ENCODE measurements at regions not wholly inside any gene's neighbourhood (a gene's known extent, or its start where the extent isn't known, plus 50 kb on each side); places are given as distances from the start of the nearest gene placed in this dataset.
"Not testable (repeated sequence)": the region's sequence is repeated elsewhere in the genome, so short reads cannot be mapped to it uniquely, and the experiment has no call there.

GRCh38 chr3:169029674-169030285, 633.7 kb downstream of the MECOM start:
- Mint-ChIP-seq H3K27me3 (ENCODE audit: low read depth) (no peaks in the 10 kb centered on the region), H3K36me3 (ENCODE audit: low read depth) (no peaks in the 10 kb centered on the region), H3K27ac (no peak overlapping the region), H3K9me3 (no peaks in the 10 kb centered on the region), H3K4me1 (ENCODE audit: low read depth) (no peaks in the 10 kb centered on the region), H3K4me3 (no peak overlapping the region)

DNA sequence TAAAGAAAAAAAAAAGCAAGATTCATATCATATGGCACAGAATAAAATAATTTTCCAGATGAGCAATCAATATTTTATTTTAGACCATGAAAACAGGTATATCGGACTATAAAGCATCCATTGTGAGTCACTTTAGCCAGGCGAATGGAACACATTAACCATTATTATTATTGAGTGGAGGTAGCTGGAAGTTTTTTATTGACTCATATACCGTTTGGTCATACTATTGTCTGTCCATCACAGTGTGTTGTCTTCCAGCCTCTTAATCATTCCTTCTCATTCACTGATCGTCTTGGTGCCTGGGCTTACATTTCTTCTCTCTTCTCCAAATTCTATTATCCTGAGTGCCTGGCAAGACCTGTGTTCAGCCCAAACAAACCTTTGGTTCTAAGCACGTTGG, 634.8 kb downstream of the MECOM start:
- Mint-ChIP-seq H3K36me3 (ENCODE audit: low read depth) (no peaks in the 10 kb centered on the region), H3K27me3 (ENCODE audit: low read depth) (no peaks in the 10 kb centered on the region), H3K9me3 (no peaks in the 10 kb centered on the region), H3K4me3 (no peak overlapping the region), H3K27ac (no peak overlapping the region), H3K4me1 (ENCODE audit: low read depth) (no peaks in the 10 kb centered on the region)

DNA sequence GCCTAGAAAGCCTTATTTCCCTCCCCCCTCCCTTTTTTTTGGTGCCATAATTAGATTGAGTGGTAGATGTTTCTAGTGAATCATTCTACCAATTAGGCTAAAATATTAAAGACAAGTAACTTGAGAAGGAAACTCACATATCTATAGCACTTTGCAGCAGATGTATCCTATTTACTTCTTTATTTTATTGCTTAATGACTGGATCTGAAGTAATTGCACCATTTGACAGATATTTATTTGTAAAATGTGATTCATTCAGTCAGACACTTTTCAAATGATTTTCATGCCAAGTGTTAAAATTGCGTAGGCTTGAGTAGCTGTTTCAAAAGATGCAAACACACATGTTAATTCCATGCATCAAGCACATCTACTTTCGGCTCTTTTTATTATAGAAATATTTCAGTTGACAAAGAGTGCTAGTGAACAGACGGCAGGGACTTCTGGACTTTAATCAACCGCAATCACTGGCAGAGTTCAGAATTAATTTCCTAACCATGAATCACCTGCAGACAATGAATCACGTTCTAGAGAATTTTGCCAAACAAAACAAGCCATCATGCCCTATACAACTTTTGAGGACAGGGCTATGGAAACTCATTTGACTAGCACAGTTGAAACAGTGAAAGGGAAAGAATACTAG, 636.8 kb downstream of the MECOM start:
- no peak overlapping the region for H3K4me3 Mint-ChIP-seq
- no peak overlapping the region for H3K27ac Mint-ChIP-seq
- H3K27me3 Mint-ChIP-seq (ENCODE audit: low read depth) = no peaks in the 10 kb centered on the region
- H3K36me3 Mint-ChIP-seq (ENCODE audit: low read depth) = no peaks in the 10 kb centered on the region
- H3K9me3 Mint-ChIP-seq = no peaks in the 10 kb centered on the region
- H3K4me1 Mint-ChIP-seq (ENCODE audit: low read depth) = no peaks in the 10 kb centered on the region

GRCh38 chr3:169022457-169022856, 641.1 kb downstream of the MECOM start:
- Mint-ChIP-seq H3K4me1 (ENCODE audit: low read depth) (no peaks in the 10 kb centered on the region), H3K4me3 (no peak overlapping the region), H3K27me3 (ENCODE audit: low read depth) (no peaks in the 10 kb centered on the region), H3K27ac (no peak overlapping the region), H3K36me3 (ENCODE audit: low read depth) (no peaks in the 10 kb centered on the region), H3K9me3 (no peaks in the 10 kb centered on the region)

DNA sequence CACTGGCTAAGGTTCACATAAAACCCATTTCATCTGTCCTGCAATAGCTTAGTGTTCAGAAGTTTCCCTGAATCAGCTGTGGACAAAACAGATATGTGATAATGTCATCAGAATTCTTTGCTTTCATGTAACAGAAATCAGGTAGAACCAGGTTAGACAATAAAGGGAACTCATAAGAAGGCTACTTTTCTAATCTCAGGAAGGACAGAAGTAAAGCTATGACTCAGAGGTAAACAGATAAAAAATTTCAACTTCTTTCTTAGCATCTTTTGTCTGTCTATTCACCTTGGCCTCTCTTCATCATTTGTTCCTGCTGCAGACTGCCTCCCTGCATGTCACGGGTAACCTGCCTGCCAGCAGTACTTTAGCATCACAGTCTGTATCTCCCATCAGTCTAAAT, 643.1 kb downstream of the MECOM start:
- Mint-ChIP-seq H3K27ac (no peak overlapping the region), H3K4me1 (ENCODE audit: low read depth) (no peaks in the 10 kb centered on the region), H3K36me3 (ENCODE audit: low read depth) (no peaks in the 10 kb centered on the region), H3K9me3 (no peaks in the 10 kb centered on the region), H3K4me3 (no peak overlapping the region), H3K27me3 (ENCODE audit: low read depth) (no peaks in the 10 kb centered on the region)

GRCh38 chr3:169009453-169009852, 654.1 kb downstream of the MECOM start:
- no peak overlapping the region for H3K27ac Mint-ChIP-seq
- no peaks in the 10 kb centered on the region for H3K9me3 Mint-ChIP-seq
- no peaks in the 10 kb centered on the region for H3K27me3 Mint-ChIP-seq (ENCODE audit: low read depth)
- no peaks in the 10 kb centered on the region for H3K36me3 Mint-ChIP-seq (ENCODE audit: low read depth)
- no peak overlapping the region for H3K4me3 Mint-ChIP-seq
- no peaks in the 10 kb centered on the region for H3K4me1 Mint-ChIP-seq (ENCODE audit: low read depth)

DNA sequence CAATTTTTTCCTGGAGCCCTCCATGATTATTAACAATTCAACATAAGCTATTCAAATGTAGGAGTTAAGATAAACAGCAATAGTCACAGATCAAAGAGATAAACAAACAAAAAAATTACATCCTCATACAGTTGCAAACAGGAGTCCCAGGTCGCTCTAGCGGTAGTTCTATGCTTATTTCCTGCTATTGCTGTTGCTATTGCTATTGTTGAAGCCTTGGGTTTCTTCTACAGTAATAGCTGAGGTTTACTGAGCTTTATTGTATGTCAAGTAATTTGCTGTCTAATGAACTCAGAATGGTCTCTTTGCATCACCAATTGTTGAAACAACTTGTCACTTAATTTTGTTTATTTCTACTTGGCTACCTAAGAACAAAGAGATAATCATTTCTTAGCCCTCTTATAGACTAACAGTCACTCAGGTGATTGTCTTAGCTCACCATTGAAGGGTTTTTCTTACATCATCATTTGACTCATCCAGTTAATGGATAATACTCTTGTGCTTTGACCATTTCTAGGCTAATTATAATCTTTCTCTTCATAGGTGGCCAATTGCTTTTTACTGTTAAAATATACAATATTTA, 654.6 kb downstream of the MECOM start:
- Mint-ChIP-seq H3K27me3 (ENCODE audit: low read depth) (no peaks in the 10 kb centered on the region), H3K27ac (no peak overlapping the region), H3K4me1 (ENCODE audit: low read depth) (no peaks in the 10 kb centered on the region), H3K4me3 (no peak overlapping the region), H3K9me3 (no peaks in the 10 kb centered on the region), H3K36me3 (ENCODE audit: low read depth) (no peaks in the 10 kb centered on the region)

DNA sequence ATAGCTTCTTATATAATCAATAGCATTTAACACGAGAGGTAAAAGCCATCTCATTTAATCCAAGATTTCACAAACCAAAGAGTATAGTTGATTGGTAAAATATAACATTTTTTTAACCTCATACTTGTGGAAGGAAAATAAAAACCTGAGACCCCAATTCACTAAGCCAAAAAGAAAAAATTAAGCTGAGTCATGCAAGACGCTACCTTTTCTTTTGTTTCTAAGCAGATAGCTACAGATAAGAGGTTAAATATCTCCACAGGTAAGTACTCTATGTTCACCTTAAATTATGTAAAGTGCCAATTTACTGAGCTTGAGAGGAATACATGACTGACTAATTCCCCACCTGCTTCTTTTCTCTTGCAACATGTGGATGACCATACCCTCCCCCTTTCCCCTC, 656.4 kb downstream of the MECOM start:
- Mint-ChIP-seq H3K27ac (no peak overlapping the region), H3K4me3 (no peak overlapping the region), H3K36me3 (ENCODE audit: low read depth) (no peaks in the 10 kb centered on the region), H3K4me1 (ENCODE audit: low read depth) (no peaks in the 10 kb centered on the region), H3K27me3 (ENCODE audit: low read depth) (no peaks in the 10 kb centered on the region), H3K9me3 (no peaks in the 10 kb centered on the region)

GRCh38 chr3:169006398-169006797, 657.1 kb downstream of the MECOM start:
- H3K4me3 Mint-ChIP-seq; H3K27me3 Mint-ChIP-seq (ENCODE audit: low read depth); H3K9me3 Mint-ChIP-seq; H3K36me3 Mint-ChIP-seq (ENCODE audit: low read depth); H3K27ac Mint-ChIP-seq; H3K4me1 Mint-ChIP-seq (ENCODE audit: low read depth): not testable (repeated sequence)

- H3K27me3 Mint-ChIP-seq (ENCODE audit: low read depth) = no peaks in the 10 kb centered on the region
- H3K36me3 Mint-ChIP-seq (ENCODE audit: low read depth) = no peaks in the 10 kb centered on the region
- H3K4me1 Mint-ChIP-seq (ENCODE audit: low read depth) = no peaks in the 10 kb centered on the region
- H3K4me3 Mint-ChIP-seq = no peak overlapping the region
- H3K27ac Mint-ChIP-seq = no peak overlapping the region
- H3K9me3 Mint-ChIP-seq = no peaks in the 10 kb centered on the region
Measured at GRCh38 chr3:169002689-169003088, 660.8 kb downstream of the MECOM start.

DNA sequence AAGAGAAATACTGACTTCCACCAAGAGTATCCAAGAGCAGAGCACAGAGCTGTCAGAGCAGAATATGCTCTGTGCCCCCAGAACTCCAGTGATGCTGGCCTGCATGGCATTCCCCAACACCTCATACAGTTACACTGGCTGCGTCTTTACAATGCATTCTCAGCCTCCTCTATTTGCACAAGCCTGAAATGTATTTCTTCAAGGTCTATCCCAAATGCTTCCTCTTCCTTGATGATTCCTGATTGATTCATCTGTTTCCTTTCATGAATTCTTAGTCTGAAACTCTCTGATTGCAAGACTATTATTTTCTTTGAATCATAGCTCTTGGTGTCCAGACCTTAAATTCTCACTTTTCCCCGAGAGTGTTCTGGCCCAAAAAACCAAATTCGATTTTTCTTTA, 664.7 kb downstream of the MECOM start:
- Mint-ChIP-seq H3K4me1 (ENCODE audit: low read depth) (no peaks in the 10 kb centered on the region), H3K9me3 (no peaks in the 10 kb centered on the region), H3K36me3 (ENCODE audit: low read depth) (no peaks in the 10 kb centered on the region), H3K27ac (no peak overlapping the region), H3K4me3 (no peak overlapping the region), H3K27me3 (ENCODE audit: low read depth) (no peaks in the 10 kb centered on the region)

DNA sequence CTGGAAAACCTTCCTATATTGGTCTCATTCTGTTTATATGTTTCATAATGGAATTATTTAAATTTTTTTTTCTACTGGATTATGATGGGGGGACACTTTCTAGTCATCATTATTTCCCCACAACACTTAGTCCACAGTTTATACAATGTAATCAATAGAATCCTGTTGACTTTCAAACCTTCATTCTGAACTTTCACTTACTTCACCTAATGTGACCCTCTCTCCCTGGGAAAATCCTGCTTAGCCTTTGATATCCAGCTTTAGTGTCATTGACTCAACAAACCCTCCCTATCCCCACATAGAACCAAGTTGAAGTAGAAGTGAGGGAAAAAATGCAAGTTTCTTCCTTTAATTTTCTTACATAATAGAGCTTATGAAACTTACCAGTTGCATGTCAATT, 666.0 kb downstream of the MECOM start:
- Mint-ChIP-seq H3K9me3 (no peaks in the 10 kb centered on the region), H3K4me3 (no peak overlapping the region), H3K27me3 (ENCODE audit: low read depth) (no peaks in the 10 kb centered on the region), H3K36me3 (ENCODE audit: low read depth) (no peaks in the 10 kb centered on the region), H3K4me1 (ENCODE audit: low read depth) (no peaks in the 10 kb centered on the region), H3K27ac (no peak overlapping the region)

DNA sequence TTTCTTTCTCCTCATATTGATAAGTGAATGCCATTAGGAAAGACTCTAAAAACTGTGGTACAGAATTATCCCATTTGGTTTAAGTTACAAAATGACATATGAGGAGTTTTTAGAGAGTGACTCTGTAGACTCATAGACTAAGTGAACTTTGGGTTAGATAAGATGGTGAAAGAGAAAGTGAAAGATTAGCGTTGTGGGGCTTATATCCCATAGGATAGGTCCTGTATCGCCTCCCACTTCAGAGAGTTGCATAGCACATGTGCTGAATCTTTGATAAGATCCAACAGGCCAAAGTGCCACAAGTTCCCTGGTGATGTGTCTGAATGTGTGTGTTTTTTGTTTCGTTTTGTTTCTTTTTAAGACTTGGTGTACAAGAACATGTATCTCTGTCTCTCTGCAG, 666.9 kb downstream of the MECOM start:
- Mint-ChIP-seq H3K27me3 (ENCODE audit: low read depth) (no peaks in the 10 kb centered on the region), H3K4me1 (ENCODE audit: low read depth) (no peaks in the 10 kb centered on the region), H3K36me3 (ENCODE audit: low read depth) (no peaks in the 10 kb centered on the region), H3K27ac (no peak overlapping the region), H3K9me3 (no peaks in the 10 kb centered on the region), H3K4me3 (no peak overlapping the region)

DNA sequence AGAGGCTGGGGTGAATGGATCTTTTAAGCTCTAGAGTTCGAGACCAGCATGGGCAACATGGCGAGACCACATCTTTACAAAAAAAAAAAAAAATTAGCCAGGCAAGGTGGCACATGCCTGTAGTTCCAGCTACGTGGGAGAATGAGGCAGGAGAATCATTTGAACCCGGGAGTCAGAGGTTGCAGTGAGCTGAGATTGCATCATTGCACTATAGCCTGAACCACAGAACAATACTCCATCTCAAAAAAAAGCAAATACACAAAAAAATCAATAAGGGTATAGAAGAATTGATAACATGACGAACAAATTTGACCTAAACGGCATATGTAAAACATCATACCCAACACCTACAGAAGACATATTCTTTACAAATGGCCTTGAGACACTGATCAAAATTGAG, 668.4 kb downstream of the MECOM start:
- H3K27ac Mint-ChIP-seq = no peak overlapping the region
- H3K4me1 Mint-ChIP-seq (ENCODE audit: low read depth) = no peaks in the 10 kb centered on the region
- H3K27me3 Mint-ChIP-seq (ENCODE audit: low read depth) = no peaks in the 10 kb centered on the region
- no peaks in the 10 kb centered on the region for H3K9me3 Mint-ChIP-seq
- no peaks in the 10 kb centered on the region for H3K36me3 Mint-ChIP-seq (ENCODE audit: low read depth)
- H3K4me3 Mint-ChIP-seq = no peak overlapping the region

- H3K27ac Mint-ChIP-seq = no peak overlapping the region
- H3K4me3 Mint-ChIP-seq = no peak overlapping the region
- no peaks in the 10 kb centered on the region for H3K27me3 Mint-ChIP-seq (ENCODE audit: low read depth)
- H3K36me3 Mint-ChIP-seq (ENCODE audit: low read depth) = no peaks in the 10 kb centered on the region
- H3K4me1 Mint-ChIP-seq (ENCODE audit: low read depth) = no peaks in the 10 kb centered on the region
- no peaks in the 10 kb centered on the region for H3K9me3 Mint-ChIP-seq
Measured at GRCh38 chr3:168991803-168992202, 671.7 kb downstream of the MECOM start.

Measured in T-helper 1 cell treated with Interleukin-12 subunit alpha and Interleukin-12 subunit beta and Interleukin-4 antibody, amounts not matched to agents 30 μg/mL and 1 μg/mL, for 36 hours (primary cell).